ENCODE measurements at regions not wholly inside any gene's neighbourhood (a gene's known extent, or its start where the extent isn't known, plus 50 kb on each side); places are given as distances from the start of the nearest gene placed in this dataset.

DNA sequence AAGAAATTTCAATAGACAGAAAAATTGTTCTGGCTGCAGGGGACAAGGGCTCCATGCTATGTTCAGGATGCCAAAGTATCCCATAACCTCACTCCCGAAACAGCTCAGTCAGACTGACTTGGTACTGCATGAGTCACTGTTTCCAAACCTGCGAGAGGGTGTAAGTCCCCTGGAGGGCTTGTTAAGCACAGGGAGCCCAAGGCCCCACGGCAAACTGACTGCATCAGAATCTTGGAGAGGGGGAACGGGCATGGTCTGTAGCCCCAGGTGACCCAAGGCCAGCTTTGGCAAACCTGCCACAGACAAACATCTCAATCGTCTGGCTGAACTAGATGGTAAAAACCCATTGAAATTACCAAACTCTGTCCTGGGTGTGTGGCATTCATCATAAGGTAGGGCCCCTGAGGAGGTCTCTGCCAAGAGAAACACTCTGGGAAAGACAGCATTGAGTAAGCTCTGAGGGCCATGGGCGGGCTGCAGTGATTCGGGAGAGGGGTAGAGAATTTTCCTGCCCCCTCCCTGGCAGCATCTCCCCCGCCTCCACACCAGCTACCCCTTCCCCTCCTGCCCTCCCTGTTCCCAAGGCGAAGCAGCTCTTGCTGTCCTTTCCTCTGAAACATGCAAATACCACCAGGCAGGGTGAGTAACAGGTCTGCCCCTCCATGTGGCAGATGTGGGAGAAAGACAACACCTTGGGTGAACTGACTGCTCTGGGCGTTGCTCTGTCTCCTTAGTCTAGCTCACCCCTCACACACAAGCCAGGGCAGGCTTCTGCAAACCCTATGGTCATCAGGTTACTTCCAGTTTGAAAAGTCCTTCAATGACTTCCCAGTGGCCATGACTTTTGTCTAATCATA, 274.7 kb upstream of the SIX2 start (continued):
- TF ChIP-seq ZNF239 (tag by site-specific recombination; IDR thresholded peaks at IDR 0.05), result no peak
- TF ChIP-seq GLIS1 (tag by site-specific recombination; IDR thresholded peaks at IDR 0.05), result peak; percentile 90
- TF ChIP-seq ZNF274 (IDR thresholded peaks at IDR 0.05; ENCODE audit: low read length), result no peak
- TF ChIP-seq ZNF274 (tag by site-specific recombination; IDR thresholded peaks at IDR 0.05; ENCODE audit: borderline replicate concordance), result no peak
- TF ChIP-seq ZNF2 (tag by site-specific recombination; IDR thresholded peaks at IDR 0.05), result no peak
- TF ChIP-seq CTCF (tag by site-specific recombination; IDR thresholded peaks at IDR 0.05), result no peak
- TF ChIP-seq ZNF792 (tag by site-specific recombination; IDR thresholded peaks at IDR 0.05), result no peak
- no peak for TF ChIP-seq ZBTB8A (tag by site-specific recombination; IDR thresholded peaks at IDR 0.05)
- no peak for TF ChIP-seq WT1 (tag by site-specific recombination; IDR thresholded peaks at IDR 0.05)
- TF ChIP-seq IKZF3 (tag by site-specific recombination; IDR thresholded peaks at IDR 0.05), result 0 out of 2 replicates have a peak, but pooled peaks have one; percentile 17
- no peak for TF ChIP-seq ZNF670 (tag by site-specific recombination; IDR thresholded peaks at IDR 0.05; ENCODE audit: low read depth)
- TF ChIP-seq, protein P1, sequence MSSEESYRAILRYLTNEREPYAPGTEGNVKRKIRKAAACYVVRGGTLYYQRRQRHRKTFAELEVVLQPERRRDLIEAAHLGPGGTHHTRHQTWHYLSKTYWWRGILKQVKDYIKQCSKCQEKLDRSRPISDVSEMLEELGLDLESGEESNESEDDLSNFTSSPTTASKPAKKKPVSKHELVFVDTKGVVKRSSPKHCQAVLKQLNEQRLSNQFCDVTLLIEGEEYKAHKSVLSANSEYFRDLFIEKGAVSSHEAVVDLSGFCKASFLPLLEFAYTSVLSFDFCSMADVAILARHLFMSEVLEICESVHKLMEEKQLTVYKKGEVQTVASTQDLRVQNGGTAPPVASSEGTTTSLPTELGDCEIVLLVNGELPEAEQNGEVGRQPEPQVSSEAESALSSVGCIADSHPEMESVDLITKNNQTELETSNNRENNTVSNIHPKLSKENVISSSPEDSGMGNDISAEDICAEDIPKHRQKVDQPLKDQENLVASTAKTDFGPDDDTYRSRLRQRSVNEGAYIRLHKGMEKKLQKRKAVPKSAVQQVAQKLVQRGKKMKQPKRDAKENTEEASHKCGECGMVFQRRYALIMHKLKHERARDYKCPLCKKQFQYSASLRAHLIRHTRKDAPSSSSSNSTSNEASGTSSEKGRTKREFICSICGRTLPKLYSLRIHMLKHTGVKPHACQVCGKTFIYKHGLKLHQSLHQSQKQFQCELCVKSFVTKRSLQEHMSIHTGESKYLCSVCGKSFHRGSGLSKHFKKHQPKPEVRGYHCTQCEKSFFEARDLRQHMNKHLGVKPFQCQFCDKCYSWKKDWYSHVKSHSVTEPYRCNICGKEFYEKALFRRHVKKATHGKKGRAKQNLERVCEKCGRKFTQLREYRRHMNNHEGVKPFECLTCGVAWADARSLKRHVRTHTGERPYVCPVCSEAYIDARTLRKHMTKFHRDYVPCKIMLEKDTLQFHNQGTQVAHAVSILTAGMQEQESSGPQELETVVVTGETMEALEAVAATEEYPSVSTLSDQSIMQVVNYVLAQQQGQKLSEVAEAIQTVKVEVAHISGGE (tag by site-specific recombination; conservative IDR thresholded peaks at IDR 0.05; ENCODE audit: low read depth), result no peak
- no peak for TF ChIP-seq PRDM4 (tag by site-specific recombination; IDR thresholded peaks at IDR 0.05)
- TF ChIP-seq HOXA7 (CRISPR knock-in tag; IDR thresholded peaks at IDR 0.05; ENCODE audit: borderline replicate concordance), result no peak
- TF ChIP-seq ZNF324 (tag by site-specific recombination; IDR thresholded peaks at IDR 0.05), result no peak
- TF ChIP-seq ZNF48 (tag by site-specific recombination; IDR thresholded peaks at IDR 0.05), result no peak
- no peak for TF ChIP-seq ZBTB49 (tag by site-specific recombination; IDR thresholded peaks at IDR 0.05; ENCODE audit: low read depth)
- TF ChIP-seq KLF8 (tag by site-specific recombination; IDR thresholded peaks at IDR 0.05), result no peak
- TF ChIP-seq ZNF121 (tag by site-specific recombination; IDR thresholded peaks at IDR 0.05), result no peak
- no peak for TF ChIP-seq ZNF776 (tag by site-specific recombination; IDR thresholded peaks at IDR 0.05; ENCODE audit: borderline replicate concordance)
- TF ChIP-seq MZF1 (tag by site-specific recombination; IDR thresholded peaks at IDR 0.05; ENCODE audit: borderline replicate concordance), result no peak
- TF ChIP-seq ZNF610 (tag by site-specific recombination; IDR thresholded peaks at IDR 0.05; ENCODE audit: borderline replicate concordance), result no peak
- TF ChIP-seq, protein P2, sequence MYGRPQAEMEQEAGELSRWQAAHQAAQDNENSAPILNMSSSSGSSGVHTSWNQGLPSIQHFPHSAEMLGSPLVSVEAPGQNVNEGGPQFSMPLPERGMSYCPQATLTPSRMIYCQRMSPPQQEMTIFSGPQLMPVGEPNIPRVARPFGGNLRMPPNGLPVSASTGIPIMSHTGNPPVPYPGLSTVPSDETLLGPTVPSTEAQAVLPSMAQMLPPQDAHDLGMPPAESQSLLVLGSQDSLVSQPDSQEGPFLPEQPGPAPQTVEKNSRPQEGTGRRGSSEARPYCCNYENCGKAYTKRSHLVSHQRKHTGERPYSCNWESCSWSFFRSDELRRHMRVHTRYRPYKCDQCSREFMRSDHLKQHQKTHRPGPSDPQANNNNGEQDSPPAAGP (tag by site-specific recombination; IDR thresholded peaks at IDR 0.05), result no peak
- TF ChIP-seq SP2 (tag by site-specific recombination; IDR thresholded peaks at IDR 0.05), result no peak
- TF ChIP-seq ZNF585B (tag by site-specific recombination; IDR thresholded peaks at IDR 0.05), result no peak
- TF ChIP-seq ZNF600 (tag by site-specific recombination; IDR thresholded peaks at IDR 0.05), result peak; percentile 82
